Renal cortex interstitium (tissue), 11 donors: ENCODE measurements at regions not wholly inside any gene's neighbourhood (a gene's known extent, or its start where the extent isn't known, plus 50 kb on each side); places are given as distances from the start of the nearest gene placed in this dataset.
A peak's percentile ranks its signal among the peaks of the same experiment; 100 is the strongest.

Experiments
- DNase-seq, 11 donors: peaks; one replicate each; pipeline ENCODE4 v3.0.0-alpha.2; 2013; ENCODE audit warnings: low read depth in 9 of 11, low spot score in 4 of 11; ENCODE audit errors: extremely low read depth in 1 of 11

DNA sequence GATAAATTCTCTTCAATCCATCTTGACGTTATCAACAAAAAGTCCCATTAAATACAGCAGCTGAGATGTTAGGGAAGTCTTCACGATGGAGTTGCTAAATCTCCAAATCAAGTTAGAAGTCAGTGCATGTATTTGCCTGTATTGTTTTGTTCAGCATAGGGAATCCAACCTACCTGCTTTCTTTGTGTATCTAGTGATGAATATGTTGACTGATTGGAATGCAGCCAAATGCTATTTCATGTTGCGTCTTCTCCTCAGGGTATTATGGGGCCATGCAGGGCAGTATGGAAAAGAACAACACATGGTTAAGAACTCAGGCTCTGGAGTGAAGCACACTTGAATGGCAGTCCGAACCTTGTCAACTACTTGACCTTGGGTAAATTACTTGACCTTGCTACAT lies 529.5 kb upstream of the ZNF462 start:
- no peak for DNase-seq

DNA sequence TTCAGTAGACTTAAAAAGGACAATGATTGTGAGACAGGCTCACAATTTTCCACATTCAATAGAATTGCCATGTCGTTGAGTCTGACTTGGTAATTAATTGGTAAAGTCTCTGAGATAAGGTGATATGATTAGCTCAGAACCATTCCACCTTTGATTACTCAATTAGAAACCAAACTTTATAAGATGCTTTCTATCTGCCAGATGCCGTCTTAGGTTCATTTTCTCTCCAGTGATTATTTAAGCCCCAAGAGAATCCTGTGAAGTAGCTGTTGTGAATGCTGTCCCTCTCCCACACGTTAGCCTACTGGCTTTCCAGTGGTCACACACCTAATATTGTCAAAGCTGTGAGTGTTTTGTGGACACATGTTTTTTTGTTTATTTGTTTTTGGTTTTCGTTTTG lies 528.9 kb upstream of the ZNF462 start:
- no peak for DNase-seq

DNA sequence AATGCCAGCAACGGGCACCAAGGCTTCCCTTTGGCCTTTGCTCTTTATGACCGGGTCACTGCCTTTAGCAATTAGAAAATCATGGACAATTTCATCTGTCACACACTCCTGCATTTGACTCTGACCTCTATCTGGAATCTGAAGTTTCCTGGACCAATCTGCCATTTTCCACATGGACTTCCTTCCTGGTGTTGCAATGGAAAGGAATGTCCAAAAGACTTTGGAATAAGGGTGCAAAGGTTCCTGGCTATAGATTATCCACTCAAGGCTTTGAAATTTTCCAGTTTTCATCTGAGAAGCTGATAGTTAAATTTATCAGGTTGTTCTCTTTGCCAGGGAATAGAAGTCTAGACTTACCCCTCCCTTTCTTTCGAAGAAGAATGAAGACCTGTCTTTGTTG lies 523.1 kb upstream of the ZNF462 start:
- no peak for DNase-seq

DNA sequence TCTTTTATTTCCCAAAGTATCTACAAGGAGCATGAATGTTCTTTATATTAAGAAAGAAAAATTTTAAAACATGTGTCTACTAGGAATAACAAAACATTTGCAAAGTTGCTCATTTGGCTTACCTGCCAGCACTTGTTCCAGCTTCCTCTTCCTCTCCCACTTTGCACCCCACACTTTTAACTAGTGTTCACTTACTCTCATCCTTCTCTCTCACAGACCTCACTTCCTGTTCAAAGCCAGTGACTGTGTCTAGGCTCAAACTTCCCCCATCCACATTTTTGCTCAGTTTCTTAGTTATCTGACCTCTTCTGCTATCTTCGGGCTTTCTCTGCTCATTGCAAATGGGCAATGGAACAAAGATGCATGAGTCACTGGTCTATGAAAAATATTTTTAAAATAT lies 512.2 kb upstream of the ZNF462 start:
- DNase-seq: no peak

DNA sequence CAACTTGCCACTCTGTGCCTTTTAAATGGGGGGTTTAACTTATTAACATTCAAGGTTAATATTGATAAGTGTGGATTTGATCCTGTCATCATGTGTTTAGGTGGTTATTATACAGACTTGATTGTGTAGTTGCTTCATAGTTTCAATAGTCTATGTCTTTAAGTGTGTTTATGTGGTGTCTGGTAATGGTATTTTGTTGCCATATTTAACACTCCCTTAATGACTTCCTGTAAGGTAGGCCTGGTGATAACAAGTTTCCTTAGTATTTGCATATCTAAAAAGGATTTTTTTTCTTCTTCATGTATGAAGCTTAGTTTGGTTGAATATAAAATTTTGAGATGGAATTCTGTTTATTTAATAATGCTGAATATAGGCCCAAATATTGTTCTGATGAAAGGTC lies 506.0 kb upstream of the ZNF462 start:
- no peak for DNase-seq

DNA sequence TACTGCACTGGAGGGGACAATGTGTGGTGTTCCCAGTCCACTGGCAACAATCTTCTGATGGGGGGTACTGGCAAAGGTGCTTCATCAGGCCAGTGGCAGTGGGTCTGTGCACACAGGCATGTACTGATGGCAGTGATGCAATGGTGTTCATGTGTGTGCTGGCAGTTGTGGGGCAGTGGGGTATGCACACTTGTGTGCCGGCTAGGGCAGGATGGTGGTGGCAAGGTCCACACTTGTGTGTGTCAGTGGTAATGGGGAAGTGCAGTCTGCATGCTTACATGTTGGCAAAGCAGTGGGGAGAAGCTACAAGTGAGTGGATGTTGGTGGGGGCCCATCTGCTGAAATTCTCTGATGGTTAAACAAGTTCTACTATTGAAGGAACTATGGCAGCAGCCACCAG lies 504.6 kb upstream of the ZNF462 start:
- DNase-seq: no peak

DNA sequence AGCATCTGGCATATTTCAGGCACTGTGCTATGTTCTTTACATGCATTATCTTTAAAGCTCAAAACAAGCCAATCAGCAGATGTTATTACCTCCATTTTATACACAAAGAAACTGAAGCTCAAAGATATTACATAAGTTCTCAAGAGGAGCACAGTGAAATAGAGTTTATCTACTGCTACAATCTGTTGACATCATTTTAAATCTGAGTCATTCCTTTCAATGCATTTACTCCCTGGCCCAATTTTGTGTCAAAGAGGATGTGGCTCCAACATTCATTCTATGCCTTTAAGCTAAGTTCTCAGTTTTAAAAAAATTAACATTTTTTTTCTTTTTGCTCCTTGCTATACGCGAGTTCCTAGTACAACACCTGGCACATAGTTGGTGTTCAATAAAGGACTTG lies 486.3 kb upstream of the ZNF462 start:
- DNase-seq: no peak

DNA sequence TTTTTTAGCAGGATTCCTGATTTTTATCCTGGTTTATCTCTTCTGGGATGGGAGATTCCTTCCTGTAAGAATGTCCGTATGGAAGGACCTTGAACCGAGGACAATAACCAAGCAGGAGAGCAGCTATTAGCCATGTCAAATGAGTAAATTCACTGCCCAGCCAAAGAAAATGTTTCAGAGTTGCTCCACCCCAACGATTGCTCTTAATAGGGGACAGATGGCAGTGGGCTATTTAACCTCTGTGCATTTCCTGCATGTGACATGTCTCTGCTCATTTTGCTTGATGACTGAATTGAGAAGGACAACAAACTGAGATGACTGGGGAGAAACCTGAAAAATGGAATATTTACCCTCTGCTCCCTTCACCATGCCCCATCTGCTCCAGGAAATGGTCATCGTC lies 479.9 kb upstream of the ZNF462 start:
- no peak for DNase-seq

DNA sequence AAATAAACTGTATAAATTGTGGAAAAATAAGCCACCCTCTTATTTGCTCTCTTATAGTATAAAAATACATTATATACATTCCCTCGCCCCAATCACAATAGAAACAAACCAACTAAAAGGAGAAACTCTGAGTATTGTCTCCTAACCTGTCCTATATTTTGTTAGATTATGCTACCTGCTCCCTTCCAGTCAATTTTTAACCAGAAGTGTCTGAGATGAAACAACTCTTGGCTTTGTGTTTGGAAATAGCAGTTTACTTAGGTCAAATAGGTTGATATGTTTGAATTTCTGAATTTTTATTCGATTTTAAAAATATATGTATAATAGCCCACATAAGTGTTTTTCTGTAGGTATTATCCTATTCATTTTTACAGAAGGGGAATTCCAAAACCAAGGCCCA lies 475.0 kb upstream of the ZNF462 start:
- DNase-seq: no peak

DNA sequence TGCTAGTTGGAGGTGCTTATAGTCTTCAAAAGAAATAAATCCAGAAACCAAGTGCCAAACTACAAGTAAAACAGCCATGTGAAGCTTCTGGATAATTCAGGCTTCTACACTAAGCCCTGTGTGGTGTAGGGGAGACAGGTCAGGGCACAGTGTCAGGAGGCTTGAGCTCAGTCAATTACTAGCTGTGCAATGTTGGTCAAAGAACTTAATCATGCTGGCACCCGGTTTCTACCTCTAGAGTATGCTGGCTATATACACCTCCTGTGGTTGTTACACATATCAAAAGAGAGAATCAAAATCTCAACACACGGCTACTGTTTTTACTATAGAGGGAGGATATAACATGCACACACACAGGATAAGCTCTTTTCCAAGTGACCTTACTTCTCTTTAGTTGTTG lies 469.7 kb upstream of the ZNF462 start:
- DNase-seq: no peak

DNA sequence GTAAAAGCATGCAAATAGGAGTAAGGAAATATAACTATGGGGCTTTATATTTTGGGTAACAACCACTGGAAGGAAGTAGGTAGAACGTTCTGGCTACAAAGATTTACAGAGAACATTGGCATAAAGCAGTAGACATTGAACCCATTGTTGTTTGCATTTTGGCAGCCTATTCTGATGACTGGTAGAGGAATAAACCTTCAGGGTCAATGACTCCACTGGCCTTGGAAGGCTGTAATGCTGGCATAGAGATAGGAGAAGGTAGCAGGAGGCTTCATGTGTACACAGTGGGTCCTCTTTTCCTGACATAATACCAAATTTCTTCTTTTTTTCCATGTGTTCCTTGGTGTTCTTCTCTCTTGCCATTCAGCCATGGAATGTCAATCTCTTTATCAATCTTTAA lies 462.8 kb upstream of the ZNF462 start:
- DNase-seq: no peak

DNA sequence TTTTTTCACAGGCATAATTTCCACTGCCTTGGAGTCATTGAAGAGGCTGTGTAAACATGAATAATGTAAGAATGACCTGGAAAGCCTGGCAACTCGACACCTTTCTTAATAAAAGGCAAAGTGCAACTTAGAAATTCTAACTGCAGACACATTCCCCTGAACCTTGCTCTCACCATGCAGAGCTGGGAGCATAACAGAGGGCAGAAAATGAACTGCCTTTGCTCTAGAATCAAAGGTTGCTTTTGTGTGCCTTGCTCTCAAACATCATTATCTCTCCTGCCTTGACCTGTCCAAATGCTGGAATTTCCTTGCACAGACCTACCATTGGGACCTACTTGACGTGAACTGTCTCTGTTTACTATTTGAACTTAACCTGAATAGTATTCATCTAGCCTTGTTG lies 462.0 kb upstream of the ZNF462 start:
- peak in 1 of 11 donors; percentile 18 for DNase-seq

DNA sequence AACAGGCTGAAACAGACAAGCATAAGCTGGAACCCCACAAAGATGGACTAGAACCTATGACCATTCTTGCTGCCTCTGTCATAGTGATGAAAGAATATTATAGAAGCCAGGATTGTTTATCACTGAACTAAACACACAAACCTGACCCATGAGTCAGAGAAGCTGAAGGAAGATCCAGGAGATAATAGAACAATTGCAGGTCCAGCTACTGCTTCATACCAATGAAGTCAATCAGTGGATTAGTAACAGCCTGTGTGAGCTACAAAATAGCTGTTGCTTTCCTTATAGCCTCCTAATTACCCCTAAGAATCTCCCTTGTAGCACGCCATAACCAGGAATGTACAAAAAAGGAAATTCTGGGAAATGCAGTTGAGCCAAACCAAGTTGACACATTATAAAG lies 459.9 kb upstream of the ZNF462 start:
- DNase-seq: no peak

DNA sequence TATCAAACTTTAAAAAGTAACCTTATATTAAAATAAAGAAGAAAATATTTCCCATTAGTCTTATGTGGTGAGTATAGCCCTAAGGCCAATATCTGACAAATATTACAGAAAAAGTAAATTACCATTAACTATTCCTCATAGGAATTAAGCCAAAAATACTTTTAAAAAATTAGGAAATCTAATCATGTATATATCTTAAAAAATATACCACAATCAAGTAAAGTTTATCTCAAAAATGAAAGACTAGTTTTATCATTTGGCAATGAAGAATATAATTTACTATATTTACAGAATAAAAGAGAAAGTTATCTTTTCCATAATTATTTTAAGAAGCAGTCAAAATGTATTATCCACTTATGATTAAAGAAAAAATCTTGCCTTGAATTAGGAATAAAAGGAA lies 458.8 kb upstream of the ZNF462 start:
- no peak for DNase-seq

DNA sequence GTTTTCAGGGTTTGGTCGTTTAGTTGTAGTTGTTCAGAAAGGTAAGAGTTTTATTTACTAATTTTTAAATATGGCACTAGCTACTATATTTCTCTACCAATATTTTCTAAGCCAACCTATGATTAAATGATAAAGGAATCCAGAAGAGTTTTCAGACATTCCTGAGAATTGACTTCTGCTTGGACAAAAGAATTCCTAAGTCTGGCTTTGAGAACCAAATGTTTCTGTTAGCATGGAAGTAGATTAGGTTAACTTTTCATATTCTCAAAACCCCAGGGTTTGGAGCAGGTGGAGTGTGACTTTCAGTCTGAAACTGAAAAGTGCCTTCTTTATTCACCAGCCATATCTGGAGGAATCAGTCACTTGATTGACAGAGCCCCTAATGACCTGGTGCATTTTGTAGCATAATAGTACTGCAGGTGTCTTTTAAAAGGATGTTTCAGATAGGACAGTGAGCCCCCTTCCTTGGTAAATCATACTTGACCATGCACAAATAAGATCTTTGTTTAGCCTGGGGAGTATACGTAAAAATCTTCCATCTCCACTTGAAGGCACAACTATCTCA lies 457.0 kb upstream of the ZNF462 start:
- no peak for DNase-seq

DNA sequence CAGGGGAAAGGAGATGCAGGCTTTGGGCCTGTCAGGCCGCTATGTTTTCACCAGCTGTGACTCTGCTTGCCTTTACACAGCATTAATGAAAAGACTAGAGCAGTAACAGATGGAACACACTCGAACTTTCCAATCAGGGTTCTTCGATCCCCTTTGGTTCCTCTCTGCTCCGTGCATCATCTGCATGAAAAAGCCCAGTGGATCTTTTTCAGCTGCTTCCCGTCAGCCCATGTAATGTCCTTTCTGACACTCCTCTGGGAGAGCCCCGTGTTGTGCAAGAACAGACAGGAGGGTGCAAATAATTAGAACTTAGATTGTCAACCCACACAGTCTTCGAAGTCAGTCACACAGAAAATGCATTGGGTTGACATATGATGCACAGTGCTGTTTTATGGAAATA lies 448.9 kb upstream of the ZNF462 start:
- no peak for DNase-seq

DNA sequence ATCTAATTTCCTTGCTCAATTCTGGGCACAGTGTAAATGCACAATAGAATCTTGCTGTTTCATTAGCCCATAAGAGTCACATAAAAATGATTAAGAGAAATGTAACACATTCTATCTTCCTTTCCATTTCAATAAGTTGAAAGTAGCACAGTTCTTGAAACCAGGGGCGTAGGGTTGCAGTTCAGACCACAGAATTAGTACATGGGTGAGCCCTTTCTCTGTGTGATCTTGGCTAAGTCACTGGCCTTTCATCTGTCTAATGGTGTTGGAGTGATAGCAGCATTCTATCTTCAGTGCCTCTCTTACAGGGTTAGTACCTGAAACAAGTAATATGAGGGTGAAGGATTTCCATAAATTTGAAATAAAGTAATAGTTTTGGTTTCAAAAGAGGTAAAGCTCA lies 445.3 kb upstream of the ZNF462 start:
- DNase-seq: no peak

DNA sequence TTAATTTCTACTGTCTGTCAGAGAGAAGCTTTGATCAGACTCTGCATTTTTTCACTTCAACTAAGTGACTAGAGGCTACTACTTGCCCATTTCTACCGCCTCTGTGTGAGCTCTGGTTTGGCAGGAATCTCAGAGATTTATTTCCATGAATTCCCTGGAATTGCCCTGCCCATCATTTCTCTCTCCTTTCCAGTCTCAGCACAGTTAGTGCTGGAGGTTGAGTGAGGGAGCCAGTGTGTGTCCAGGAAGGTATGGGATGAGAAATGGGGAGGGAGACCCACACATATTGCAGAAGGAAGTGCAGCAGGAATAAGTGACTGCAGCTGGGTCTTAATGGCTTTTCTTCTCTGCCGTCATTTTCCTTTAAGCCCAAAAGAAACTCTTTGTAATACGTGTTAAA lies 443.1 kb upstream of the ZNF462 start:
- DNase-seq: no peak

DNA sequence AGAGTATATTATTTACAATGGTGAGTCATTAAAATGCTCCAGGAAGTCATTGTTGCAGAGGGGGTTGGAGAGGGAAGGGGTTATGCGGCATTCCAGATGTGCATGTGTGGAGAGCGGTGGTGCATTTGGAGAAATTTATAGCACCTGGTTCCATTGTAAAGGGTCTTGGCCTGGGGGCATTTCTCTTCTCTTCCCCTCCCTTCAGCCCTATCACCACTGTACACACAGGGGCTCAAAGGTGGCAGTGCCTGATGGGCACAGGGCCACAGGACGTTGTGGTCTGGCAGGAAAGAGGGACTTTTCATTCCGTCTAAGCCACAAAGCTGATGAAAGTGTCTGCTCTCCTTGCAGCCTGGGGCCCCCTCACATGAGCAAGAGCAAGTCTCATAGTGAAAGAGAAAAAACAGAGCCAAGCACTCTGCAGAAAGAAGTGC lies 442.4 kb upstream of the ZNF462 start:
- peak in 5 of 11 donors; percentile 6 to 40 (median 21) for DNase-seq

DNA sequence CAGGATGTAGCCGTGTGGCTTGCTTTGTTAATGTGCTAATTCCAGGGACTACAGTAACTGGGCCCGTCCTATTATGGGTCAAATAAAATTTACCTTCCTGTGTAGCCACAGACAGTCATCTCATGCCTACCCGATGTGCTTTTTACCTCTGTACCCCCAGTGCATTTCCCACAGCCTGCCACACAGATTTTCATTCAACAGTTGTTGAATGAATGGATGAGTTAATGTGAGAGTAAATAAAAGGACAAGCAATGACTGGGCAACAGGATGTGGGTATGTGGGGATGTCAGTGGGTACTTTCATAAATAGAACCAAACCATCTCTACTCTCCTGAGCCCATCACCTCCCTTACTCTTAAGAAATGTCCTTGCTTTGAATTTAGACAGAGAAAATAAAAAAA lies 441.2 kb upstream of the ZNF462 start:
- DNase-seq: no peak

DNA sequence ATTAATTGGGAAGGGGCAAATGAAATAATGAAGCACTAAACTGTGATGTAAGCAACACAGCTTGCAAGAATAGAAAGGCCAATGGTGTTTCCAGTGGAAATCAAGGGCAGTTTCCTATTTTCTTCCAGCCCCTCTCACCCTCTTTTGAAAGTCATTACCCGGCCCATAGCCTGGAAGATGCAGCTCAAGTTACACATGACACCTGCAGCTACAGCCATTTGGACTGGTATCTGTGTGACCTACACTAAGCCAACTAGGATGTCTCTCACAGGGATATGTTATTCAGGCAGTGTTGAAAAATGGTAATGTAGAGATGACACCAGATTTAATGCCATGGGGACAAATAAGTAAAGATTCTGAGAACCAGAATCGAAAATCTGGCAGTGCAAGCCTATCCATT lies 439.4 kb upstream of the ZNF462 start:
- DNase-seq: no peak

DNA sequence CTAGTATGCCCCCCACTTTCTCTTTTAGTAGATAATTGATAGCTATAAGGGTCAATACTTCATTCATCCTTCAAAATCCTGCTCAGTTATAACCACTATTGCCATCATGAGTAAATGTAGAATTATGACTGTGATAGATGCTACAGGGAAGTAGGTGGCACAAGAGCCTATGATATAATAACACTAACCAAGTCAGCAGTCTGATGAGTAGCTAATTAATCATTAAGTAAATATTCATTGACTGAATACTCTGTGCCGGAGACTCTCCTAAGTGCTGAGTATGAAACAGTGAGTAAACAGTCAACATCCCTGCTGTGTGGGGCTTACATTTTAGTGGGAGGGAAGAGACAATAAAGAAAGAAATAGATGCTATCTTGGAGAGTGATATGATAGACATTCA lies 430.3 kb upstream of the ZNF462 start:
- no peak for DNase-seq
